GM18907 (cell line): ENCODE measurements at regions not wholly inside any gene's neighbourhood (a gene's known extent, or its start where the extent isn't known, plus 50 kb on each side); places are given as distances from the start of the nearest gene placed in this dataset.
"Not testable (repeated sequence)": the region's sequence is repeated elsewhere in the genome, so short reads cannot be mapped to it uniquely, and the experiment has no call there.

Experiments used
- ATAC-seq: cut with Tn5 transposase; IDR thresholded peaks from one replicate; pipeline ENCODE4 v1.9.1; 2021; ENCODE audit warnings: mild to moderate bottlenecking, moderate library complexity; ENCODE audit not compliant: unreplicated experiment

- no peak for ATAC-seq
Measured at GRCh38 chr3:157859541-157859940, 246.7 kb downstream of the SHOX2 start.

DNA sequence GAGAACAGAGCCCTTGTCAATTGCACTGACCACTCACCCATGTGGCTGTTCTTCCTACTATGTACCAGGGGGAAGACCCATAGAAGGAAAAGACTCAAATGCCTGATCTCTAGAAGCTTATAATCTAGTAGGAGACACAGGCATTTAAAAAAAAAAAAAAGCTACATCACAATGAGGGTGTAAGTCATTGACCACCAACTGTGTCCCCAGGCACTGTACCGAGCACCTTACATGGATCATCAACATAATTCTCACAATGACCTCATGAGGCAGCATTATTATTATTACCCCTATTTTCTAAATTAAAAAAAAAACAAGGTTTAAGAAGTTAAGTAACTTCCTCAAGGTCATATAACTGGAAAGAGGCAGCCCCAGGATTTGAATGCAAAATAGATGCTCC lies 247.4 kb downstream of the SHOX2 start:
- ATAC-seq, result no peak

GRCh38 chr3:157857440-157857839 lies 248.8 kb downstream of the SHOX2 start:
- no peak for ATAC-seq

DNA sequence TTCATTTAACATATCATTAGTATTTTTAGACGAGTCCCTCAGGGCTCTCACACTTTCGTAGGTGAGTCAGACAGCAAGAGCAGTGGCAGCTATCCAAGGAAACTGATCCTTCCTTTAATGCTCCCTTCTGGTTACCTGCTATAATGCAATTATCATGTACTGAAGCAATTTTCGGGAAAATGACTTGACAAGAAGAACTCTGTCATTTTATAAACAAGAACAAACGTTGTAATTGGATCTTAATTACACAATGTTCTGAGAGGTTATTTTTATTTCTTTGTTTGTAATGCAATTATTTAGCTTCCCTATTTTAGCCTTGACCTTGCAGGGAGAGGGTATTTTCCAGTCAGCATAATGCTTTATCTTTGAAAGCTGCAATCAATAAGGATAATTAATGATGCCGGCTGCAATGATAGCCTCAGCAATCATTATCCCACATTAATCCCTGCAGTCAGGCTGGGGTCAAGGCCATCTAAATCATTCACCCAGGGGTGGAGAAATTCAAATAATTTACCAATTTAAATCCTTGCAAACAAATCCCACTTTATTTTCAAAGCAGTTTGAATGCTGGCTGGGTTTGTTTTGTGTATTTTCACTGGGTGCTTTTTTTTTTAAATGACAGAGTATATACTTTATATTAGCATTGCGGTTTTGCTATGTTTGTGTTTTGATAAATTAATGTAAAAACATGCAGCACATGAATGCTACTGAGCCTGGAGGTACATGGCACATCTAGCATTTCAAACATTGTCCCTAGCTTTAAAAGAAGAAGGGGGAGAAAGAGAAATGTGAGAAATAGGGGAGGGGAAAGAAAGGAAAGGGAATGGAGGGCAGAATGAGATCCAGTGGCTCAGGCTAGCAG lies 249.9 kb downstream of the SHOX2 start:
- no peak for ATAC-seq

DNA sequence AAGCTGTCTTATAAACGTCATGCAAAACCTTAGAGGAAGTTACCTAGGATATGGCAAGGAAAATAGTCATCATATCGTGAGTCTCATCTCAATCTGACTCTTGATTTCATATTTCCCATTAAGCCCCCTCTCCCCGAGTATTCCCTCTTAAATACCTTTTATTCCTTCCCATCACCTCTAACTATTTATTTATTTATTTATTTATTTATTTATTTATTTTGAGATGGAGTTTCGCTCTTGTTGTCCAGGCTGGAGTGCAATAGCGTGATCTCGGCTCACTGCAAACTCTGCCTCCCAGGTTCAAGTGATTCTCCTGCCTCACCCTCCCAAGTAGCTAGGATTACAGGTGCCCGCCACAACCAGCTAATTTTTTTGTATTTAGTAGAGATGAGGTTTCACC lies 260.4 kb downstream of the SHOX2 start:
- ATAC-seq, result not testable (repeated sequence)

- ATAC-seq, result no peak
Measured at GRCh38 chr3:157844800-157845565, 261.2 kb downstream of the SHOX2 start.

GRCh38 chr3:157844216-157844615 lies 262.0 kb downstream of the SHOX2 start:
- ATAC-seq, result no peak

GRCh38 chr3:157841029-157841428 lies 265.2 kb downstream of the SHOX2 start:
- ATAC-seq, result no peak

DNA sequence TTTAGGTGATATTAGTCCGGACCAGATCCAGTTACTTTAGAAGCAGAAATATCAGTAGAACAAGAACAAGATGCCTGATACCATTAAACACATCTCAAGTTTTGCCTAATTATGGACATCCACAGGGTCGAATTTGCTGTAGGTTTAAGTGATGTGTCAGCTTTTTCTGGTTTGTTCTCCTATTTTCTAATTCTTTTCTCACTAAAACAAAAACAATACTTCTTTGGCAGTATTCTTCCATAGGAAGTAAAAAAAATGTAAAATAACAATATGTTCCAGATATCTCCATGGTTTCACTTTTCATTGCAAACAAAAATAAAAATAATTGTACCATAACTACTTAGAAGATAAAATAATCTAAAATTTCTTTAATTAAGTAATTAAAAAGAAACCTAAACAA lies 265.7 kb downstream of the SHOX2 start:
- ATAC-seq, result no peak

DNA sequence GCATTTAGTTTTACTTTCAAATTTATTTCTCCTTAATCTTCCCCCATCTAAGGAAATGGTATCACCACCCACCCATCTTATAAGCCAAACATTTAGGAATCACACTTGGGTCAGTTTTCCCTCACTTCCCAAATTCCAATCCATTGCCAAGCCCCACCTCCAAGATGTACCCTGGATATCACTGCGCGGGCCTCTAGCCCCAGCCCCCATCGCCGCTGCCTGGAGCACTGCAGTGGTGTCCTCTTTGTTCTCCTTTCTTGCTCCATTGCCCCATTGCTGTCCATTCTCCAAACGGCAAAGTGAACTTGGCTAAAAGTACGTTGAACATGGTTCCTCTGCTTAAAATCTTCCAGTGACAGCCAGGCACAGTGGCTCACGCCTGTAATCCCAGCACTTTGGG lies 267.8 kb downstream of the SHOX2 start:
- no peak for ATAC-seq

GRCh38 chr3:157837336-157837735 lies 268.9 kb downstream of the SHOX2 start:
- no peak for ATAC-seq

- no peak for ATAC-seq
Measured at GRCh38 chr3:157836022-157836421, 270.2 kb downstream of the SHOX2 start.

- ATAC-seq, result no peak
Measured at GRCh38 chr3:157832588-157832987, 273.6 kb downstream of the SHOX2 start.

DNA sequence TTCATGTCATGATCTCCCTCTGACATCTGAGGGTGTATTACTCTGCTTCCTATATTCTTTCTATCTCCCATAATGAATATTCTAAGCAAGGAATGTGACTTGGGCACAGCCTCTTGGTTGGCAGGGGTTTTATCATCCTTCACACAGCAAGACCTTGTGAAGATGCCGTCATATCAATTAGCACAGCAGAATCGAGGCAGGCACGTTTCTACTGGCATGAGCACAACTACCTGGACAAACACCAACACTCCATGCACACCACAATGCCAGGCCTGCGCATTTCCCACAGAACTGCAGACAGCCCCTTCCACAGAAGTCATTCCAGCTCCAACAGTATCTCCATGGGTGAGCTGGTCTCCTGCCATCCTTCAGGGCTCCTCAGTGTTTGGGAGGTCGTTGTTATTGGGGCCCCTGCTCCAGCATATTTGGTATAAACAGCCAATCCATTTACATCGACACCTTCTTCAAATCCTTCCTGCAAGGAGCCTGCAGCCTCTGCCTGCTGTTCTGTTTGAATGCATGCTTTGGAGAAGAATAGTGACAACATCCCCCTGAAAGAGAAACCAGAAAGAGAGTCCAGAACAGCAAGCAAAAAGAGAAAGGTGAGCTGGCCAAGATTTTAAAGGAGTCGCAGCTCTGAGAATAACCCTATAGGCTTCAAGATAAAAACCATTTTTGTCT lies 275.5 kb downstream of the SHOX2 start:
- ATAC-seq, result no peak

- ATAC-seq, result no peak
Measured at GRCh38 chr3:157829786-157830185, 276.4 kb downstream of the SHOX2 start.

- no peak for ATAC-seq
Measured at GRCh38 chr3:157824281-157824680, 281.9 kb downstream of the SHOX2 start.

- ATAC-seq, result no peak
Measured at GRCh38 chr3:157823050-157823449, 283.2 kb downstream of the SHOX2 start.

DNA sequence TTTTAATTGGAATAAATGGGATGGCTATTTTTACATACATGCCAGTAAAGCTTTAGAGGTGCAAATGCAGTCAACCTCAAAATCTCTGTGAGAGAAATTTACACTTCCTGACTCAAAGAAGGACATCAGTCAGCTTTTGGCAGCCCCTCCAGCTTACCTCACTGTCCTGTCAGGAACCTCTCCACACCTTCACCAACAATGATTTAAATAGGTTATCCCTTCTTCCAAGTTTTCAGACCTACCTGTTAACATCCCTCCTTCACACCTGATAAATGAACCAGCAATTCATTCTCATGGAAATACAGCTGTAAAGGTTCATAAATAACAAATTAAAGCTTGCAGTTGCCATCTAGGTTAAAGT lies 286.1 kb downstream of the SHOX2 start:
- no peak for ATAC-seq

- no peak for ATAC-seq
Measured at GRCh38 chr3:157819270-157820156, 286.7 kb downstream of the SHOX2 start.

DNA sequence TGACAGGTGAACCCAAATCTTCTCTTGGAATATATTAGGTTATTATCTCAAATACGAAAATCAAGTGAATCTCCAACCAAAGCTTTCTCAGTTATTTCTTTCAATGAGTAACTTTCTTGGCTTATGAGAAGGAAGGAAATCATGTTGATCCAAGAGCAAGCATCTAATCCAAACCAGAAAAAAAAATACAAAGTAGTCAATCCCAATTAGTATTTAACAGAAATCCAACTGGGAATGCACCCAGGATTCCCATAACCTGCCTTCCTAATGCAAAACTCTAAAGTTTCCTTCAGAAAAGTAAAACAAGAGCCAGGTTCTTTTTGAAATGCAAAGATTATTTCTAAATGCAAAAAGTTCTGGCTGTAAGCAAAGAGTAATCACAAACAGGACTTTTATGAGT lies 289.3 kb downstream of the SHOX2 start:
- ATAC-seq, result no peak

DNA sequence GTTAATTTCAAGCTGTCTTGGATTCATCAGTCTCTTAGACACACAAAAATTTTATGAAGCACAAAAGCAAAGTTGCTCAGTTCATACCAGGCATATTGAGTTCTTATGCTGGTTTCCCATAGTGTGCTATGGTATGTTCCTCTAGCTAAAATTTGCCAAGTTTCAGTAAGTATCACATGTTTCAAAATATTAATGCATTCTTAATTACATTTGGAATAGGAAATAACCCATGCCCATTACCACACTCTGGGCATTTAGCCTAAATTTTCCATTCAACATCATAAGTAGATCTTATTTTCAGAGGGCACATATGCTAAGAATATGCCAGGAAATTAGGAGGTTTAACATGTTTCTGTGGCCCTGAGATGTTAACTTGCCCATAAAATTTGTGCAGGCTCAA lies 289.9 kb downstream of the SHOX2 start:
- no peak for ATAC-seq
